ENCODE measurements at regions not wholly inside any gene's neighbourhood (a gene's known extent, or its start where the extent isn't known, plus 50 kb on each side); places are given as distances from the start of the nearest gene placed in this dataset.
"Not testable (repeated sequence)": the region's sequence is repeated elsewhere in the genome, so short reads cannot be mapped to it uniquely, and the experiment has no call there.

- no peak overlapping the region for H3K4me3 ChIP-seq (ENCODE audit: low read length)
- H3K9ac ChIP-seq (ENCODE audit: low read length): no peak overlapping the region
- no peak overlapping the region for H3K27ac ChIP-seq (ENCODE audit: low read length)
- no peaks in the 10 kb centered on the region for H3K4me1 ChIP-seq (ENCODE audit: control insufficient read depth, low read depth, low read length)
- no peaks in the 10 kb centered on the region for H3K36me3 ChIP-seq (ENCODE audit: control insufficient read depth, low read depth, low read length)
- no peaks in the 10 kb centered on the region for H3K27me3 ChIP-seq (ENCODE audit: control insufficient read depth, insufficient read depth, low read length)
- H3K9me3 ChIP-seq (ENCODE audit: control insufficient read depth, low read depth, low read length): no peaks in the 10 kb centered on the region
Measured at GRCh38 chr5:99795031-99795430, 740.1 kb upstream of the FAM174A start.

- no peak overlapping the region for H3K27ac ChIP-seq (ENCODE audit: low read length)
- no peak overlapping the region for H3K4me3 ChIP-seq (ENCODE audit: low read length)
- no peaks in the 10 kb centered on the region for H3K36me3 ChIP-seq (ENCODE audit: control insufficient read depth, low read depth, low read length)
- H3K27me3 ChIP-seq (ENCODE audit: control insufficient read depth, insufficient read depth, low read length): no peaks in the 10 kb centered on the region
- H3K4me1 ChIP-seq (ENCODE audit: control insufficient read depth, low read depth, low read length): no peaks in the 10 kb centered on the region
- no peak overlapping the region for H3K9ac ChIP-seq (ENCODE audit: low read length)
- H3K9me3 ChIP-seq (ENCODE audit: control insufficient read depth, low read depth, low read length): no peaks in the 10 kb centered on the region
Measured at GRCh38 chr5:99788482-99788881, 746.7 kb upstream of the FAM174A start.

GRCh38 chr5:99775189-99775588, 760.0 kb upstream of the FAM174A start:
- Histone ChIP-seq H3K9ac (ENCODE audit: low read length) (no peak overlapping the region), H3K4me3 (ENCODE audit: low read length) (no peak overlapping the region), H3K27ac (ENCODE audit: low read length) (no peak overlapping the region), H3K9me3 (ENCODE audit: control insufficient read depth, low read depth, low read length) (no peaks in the 10 kb centered on the region), H3K27me3 (ENCODE audit: control insufficient read depth, insufficient read depth, low read length) (no peaks in the 10 kb centered on the region), H3K36me3 (ENCODE audit: control insufficient read depth, low read depth, low read length) (no peaks in the 10 kb centered on the region), H3K4me1 (ENCODE audit: control insufficient read depth, low read depth, low read length) (no peaks in the 10 kb centered on the region)

GRCh38 chr5:99773290-99773689, 761.9 kb upstream of the FAM174A start:
- no peak overlapping the region for H3K4me3 ChIP-seq (ENCODE audit: low read length)
- no peaks in the 10 kb centered on the region for H3K36me3 ChIP-seq (ENCODE audit: control insufficient read depth, low read depth, low read length)
- H3K4me1 ChIP-seq (ENCODE audit: control insufficient read depth, low read depth, low read length): no peaks in the 10 kb centered on the region
- H3K9me3 ChIP-seq (ENCODE audit: control insufficient read depth, low read depth, low read length): no peaks in the 10 kb centered on the region
- no peak overlapping the region for H3K27ac ChIP-seq (ENCODE audit: low read length)
- H3K9ac ChIP-seq (ENCODE audit: low read length): no peak overlapping the region
- no peaks in the 10 kb centered on the region for H3K27me3 ChIP-seq (ENCODE audit: control insufficient read depth, insufficient read depth, low read length)

- no peaks in the 10 kb centered on the region for H3K27me3 ChIP-seq (ENCODE audit: control insufficient read depth, insufficient read depth, low read length)
- H3K9ac ChIP-seq (ENCODE audit: low read length): no peak overlapping the region
- H3K9me3 ChIP-seq (ENCODE audit: control insufficient read depth, low read depth, low read length): no peaks in the 10 kb centered on the region
- no peak overlapping the region for H3K27ac ChIP-seq (ENCODE audit: low read length)
- no peaks in the 10 kb centered on the region for H3K4me1 ChIP-seq (ENCODE audit: control insufficient read depth, low read depth, low read length)
- H3K36me3 ChIP-seq (ENCODE audit: control insufficient read depth, low read depth, low read length): no peaks in the 10 kb centered on the region
- no peak overlapping the region for H3K4me3 ChIP-seq (ENCODE audit: low read length)
Measured at GRCh38 chr5:99771296-99771695, 763.9 kb upstream of the FAM174A start.

GRCh38 chr5:99765011-99765410, 770.2 kb upstream of the FAM174A start:
- Histone ChIP-seq H3K4me3 (ENCODE audit: low read length) (no peak overlapping the region), H3K4me1 (ENCODE audit: control insufficient read depth, low read depth, low read length) (no peaks in the 10 kb centered on the region), H3K9ac (ENCODE audit: low read length) (no peak overlapping the region), H3K27me3 (ENCODE audit: control insufficient read depth, insufficient read depth, low read length) (no peaks in the 10 kb centered on the region), H3K27ac (ENCODE audit: low read length) (no peak overlapping the region), H3K36me3 (ENCODE audit: control insufficient read depth, low read depth, low read length) (no peaks in the 10 kb centered on the region), H3K9me3 (ENCODE audit: control insufficient read depth, low read depth, low read length) (no peaks in the 10 kb centered on the region)

GRCh38 chr5:99763021-99763774, 772.0 kb upstream of the FAM174A start:
- Histone ChIP-seq H3K36me3 (ENCODE audit: control insufficient read depth, low read depth, low read length) (no peaks in the 10 kb centered on the region), H3K9ac (ENCODE audit: low read length) (no peak overlapping the region), H3K27me3 (ENCODE audit: control insufficient read depth, insufficient read depth, low read length) (no peaks in the 10 kb centered on the region)

GRCh38 chr5:99747342-99747741, 787.8 kb upstream of the FAM174A start:
- no peak overlapping the region for H3K9ac ChIP-seq (ENCODE audit: low read length)
- H3K4me1 ChIP-seq (ENCODE audit: control insufficient read depth, low read depth, low read length): no peaks in the 10 kb centered on the region
- H3K27ac ChIP-seq (ENCODE audit: low read length): no peak overlapping the region
- no peak overlapping the region for H3K4me3 ChIP-seq (ENCODE audit: low read length)
- H3K27me3 ChIP-seq (ENCODE audit: control insufficient read depth, insufficient read depth, low read length): no peaks in the 10 kb centered on the region
- no peaks in the 10 kb centered on the region for H3K36me3 ChIP-seq (ENCODE audit: control insufficient read depth, low read depth, low read length)
- H3K9me3 ChIP-seq (ENCODE audit: control insufficient read depth, low read depth, low read length): peaks cover 4% of the 10 kb centered on the region

More at GRCh38 chr5:99763021-99763774, 772.0 kb upstream of the FAM174A start:
- Histone ChIP-seq H3K4me1 (ENCODE audit: control insufficient read depth, low read depth, low read length) (no peaks in the 10 kb centered on the region), H3K27ac (ENCODE audit: low read length) (no peak overlapping the region), H3K9me3 (ENCODE audit: control insufficient read depth, low read depth, low read length) (no peaks in the 10 kb centered on the region), H3K4me3 (ENCODE audit: low read length) (no peak overlapping the region)

GRCh38 chr5:99733146-99733545, 802.0 kb upstream of the FAM174A start:
- H3K27me3 ChIP-seq (ENCODE audit: control insufficient read depth, insufficient read depth, low read length); H3K4me3 ChIP-seq (ENCODE audit: low read length); H3K36me3 ChIP-seq (ENCODE audit: control insufficient read depth, low read depth, low read length); H3K9ac ChIP-seq (ENCODE audit: low read length); H3K9me3 ChIP-seq (ENCODE audit: control insufficient read depth, low read depth, low read length); H3K4me1 ChIP-seq (ENCODE audit: control insufficient read depth, low read depth, low read length); H3K27ac ChIP-seq (ENCODE audit: low read length): not testable (repeated sequence)

GRCh38 chr5:99730653-99731052, 801.8 kb upstream of the CHD1 start:
- not testable (repeated sequence) for H3K27ac ChIP-seq (ENCODE audit: low read length); H3K4me1 ChIP-seq (ENCODE audit: control insufficient read depth, low read depth, low read length); H3K36me3 ChIP-seq (ENCODE audit: control insufficient read depth, low read depth, low read length); H3K9me3 ChIP-seq (ENCODE audit: control insufficient read depth, low read depth, low read length); H3K27me3 ChIP-seq (ENCODE audit: control insufficient read depth, insufficient read depth, low read length); H3K9ac ChIP-seq (ENCODE audit: low read length); H3K4me3 ChIP-seq (ENCODE audit: low read length)

- H3K27me3 ChIP-seq (ENCODE audit: control insufficient read depth, insufficient read depth, low read length): no peaks in the 10 kb centered on the region
- no peaks in the 10 kb centered on the region for H3K36me3 ChIP-seq (ENCODE audit: control insufficient read depth, low read depth, low read length)
- H3K4me3 ChIP-seq (ENCODE audit: low read length): no peak overlapping the region
- H3K4me1 ChIP-seq (ENCODE audit: control insufficient read depth, low read depth, low read length): peaks cover 7% of the 10 kb centered on the region
- no peak overlapping the region for H3K27ac ChIP-seq (ENCODE audit: low read length)
- H3K9me3 ChIP-seq (ENCODE audit: control insufficient read depth, low read depth, low read length): peaks cover 5% of the 10 kb centered on the region
- no peak overlapping the region for H3K9ac ChIP-seq (ENCODE audit: low read length)
Measured at GRCh38 chr5:99724732-99725290, 796.0 kb upstream of the CHD1 start.

- H3K4me1 ChIP-seq (ENCODE audit: control insufficient read depth, low read depth, low read length): peaks cover 13% of the 10 kb centered on the region
- no peak overlapping the region for H3K27ac ChIP-seq (ENCODE audit: low read length)
- no peaks in the 10 kb centered on the region for H3K36me3 ChIP-seq (ENCODE audit: control insufficient read depth, low read depth, low read length)
- H3K9me3 ChIP-seq (ENCODE audit: control insufficient read depth, low read depth, low read length): peaks cover 5% of the 10 kb centered on the region
- H3K4me3 ChIP-seq (ENCODE audit: low read length): no peak overlapping the region
- no peak overlapping the region for H3K9ac ChIP-seq (ENCODE audit: low read length)
- peaks cover 8% of the 10 kb centered on the region for H3K27me3 ChIP-seq (ENCODE audit: control insufficient read depth, insufficient read depth, low read length)
Measured at GRCh38 chr5:99721506-99721905, 792.7 kb upstream of the CHD1 start.

Measured in iPS-18a (cell line).